MM.1S (cell line): ENCODE measurements at regions not wholly inside any gene's neighbourhood (a gene's known extent, or its start where the extent isn't known, plus 50 kb on each side); places are given as distances from the start of the nearest gene placed in this dataset.

Experiments used
- CTCF ChIP-seq: fragments of 300-600 bp; sonication (generic); IDR thresholded peaks from 2 replicates; pipeline ENCODE4 v1.5.1; 2016; ENCODE audit warnings: antibody characterized with exemption, low read length, mixed read lengths
- EZH2phosphoT487 ChIP-seq: fragments of 300-600 bp; sonication (generic); IDR thresholded peaks from 2 replicates; pipeline ENCODE4 v1.6.1; 2018; ENCODE audit warnings: antibody characterized with exemption, low read length

- TF ChIP-seq EZH2phosphoT487 (no peak), CTCF (no peak)
These were observed 59.4 kb upstream of the BTN3A2 start for GRCh38 chr6:26305641-26305969.
